ENCODE measurements at regions not wholly inside any gene's neighbourhood (a gene's known extent, or its start where the extent isn't known, plus 50 kb on each side); places are given as distances from the start of the nearest gene placed in this dataset.

DNA sequence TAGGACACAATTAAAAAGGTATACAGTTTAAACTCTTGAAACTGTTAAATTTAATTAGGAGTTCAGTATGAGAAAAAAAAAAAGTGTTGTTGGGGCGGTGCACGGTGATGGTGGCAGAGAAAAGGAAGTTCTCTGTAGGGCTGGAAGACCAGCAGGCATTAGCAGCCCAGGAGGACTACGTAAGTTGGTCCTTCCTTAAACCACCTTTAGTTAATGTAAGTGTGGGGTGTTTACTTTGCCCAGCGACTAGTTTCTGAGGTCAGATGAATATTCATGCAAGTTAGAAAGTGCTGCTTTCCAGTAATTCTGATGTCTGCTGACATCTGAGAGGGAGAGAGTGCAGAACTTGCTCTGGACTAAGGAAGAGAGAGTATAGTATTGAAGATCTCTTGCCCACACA lies 54.9 kb downstream of the NKX2-1 start:
- TF ChIP-seq EZH2 (IDR thresholded peaks at IDR 0.05; ENCODE audit: insufficient read depth, poor library complexity, severe bottlenecking) (no peak), EZH2phosphoT487 (IDR thresholded peaks at IDR 0.05; ENCODE audit: insufficient read depth, low read depth) (no peak)
